ENCODE measurements at regions not wholly inside any gene's neighbourhood (a gene's known extent, or its start where the extent isn't known, plus 50 kb on each side); places are given as distances from the start of the nearest gene placed in this dataset.

- Histone ChIP-seq H2BK5ac (ENCODE audit: low read depth, low read length) (no peak overlapping the region), H3K23me2 (ENCODE audit: low read depth, low read length) (no peaks in the 10 kb centered on the region), H2BK120ac (replicated peaks; ENCODE audit: low read depth, low read length) (no peak overlapping the region), H3K9ac (replicated peaks in 1 of 4; ENCODE audit: extremely low read depth in 1 of 4, low read depth in 3 of 4, low read length in 3 of 4) (no peak overlapping the region), H2BK12ac (ENCODE audit: low read depth, low read length) (no peak overlapping the region), H3K27ac (ENCODE audit: low read depth, low read length) (no peak overlapping the region), H3K18ac (ENCODE audit: extremely low read depth, low read length) (no peak overlapping the region), H3K79me1 (ENCODE audit: low read depth, low read length) (no peaks in the 10 kb centered on the region), H3K4ac (replicated peaks; ENCODE audit: insufficient read length, low read depth, low read length) (no peak overlapping the region), H3K79me2 (ENCODE audit: control insufficient read depth in 1 of 2, insufficient read depth in 2 of 2, low read length in 2 of 2) (no peaks in the 10 kb centered on the region), H2BK20ac (ENCODE audit: low read length) (no peak overlapping the region), H2AK5ac (ENCODE audit: low read depth, low read length) (no peak overlapping the region), H2AFZ (ENCODE audit: low read length) (no peak overlapping the region), H3K14ac (ENCODE audit: insufficient read length) (no peak overlapping the region), H2BK15ac (ENCODE audit: low read length) (no peak overlapping the region), H3K27me3 (replicated peaks in 1 of 4; ENCODE audit: control insufficient read depth in 3 of 4, extremely low read depth in 1 of 4, insufficient read depth in 3 of 4, low read length in 3 of 4) (no peaks in the 10 kb centered on the region), H3K23ac (ENCODE audit: insufficient read length) (no peak overlapping the region), H4K8ac (ENCODE audit: extremely low read depth, insufficient read depth, low read length) (no peak overlapping the region), H3K36me3 (ENCODE audit: control insufficient read depth in 2 of 4, insufficient read depth in 4 of 4, low read length in 3 of 4) (no peaks in the 10 kb centered on the region), H4K5ac (ENCODE audit: insufficient read length, low read depth, low read length) (no peak overlapping the region), H3K9me3 (ENCODE audit: insufficient read depth in 2 of 2, low read depth in 1 of 2, low read length in 1 of 2) (no peaks in the 10 kb centered on the region), H3K4me3 (ENCODE audit: extremely low read depth in 1 of 4, insufficient read depth in 2 of 4, low read depth in 3 of 4, low read length in 4 of 4) (no peak overlapping the region), H3K4me2 (ENCODE audit: insufficient read depth in 1 of 2, low read depth in 2 of 2, low read length in 2 of 2) (no peak overlapping the region), H4K20me1 (replicated peaks in 1 of 2; ENCODE audit: control insufficient read depth in 1 of 2, insufficient read depth in 2 of 2, low read length in 2 of 2) (no peaks in the 10 kb centered on the region), H4K91ac (replicated peaks; ENCODE audit: insufficient read length, low read length) (no peak overlapping the region), H3K4me1 (replicated peaks in 1 of 4; ENCODE audit: control insufficient read depth in 3 of 4, insufficient read depth in 4 of 4, low read length in 3 of 4) (no peaks in the 10 kb centered on the region), H3K56ac (replicated peaks; ENCODE audit: insufficient read length, low read depth, low read length) (no peak overlapping the region)
- DNase-seq (ENCODE audit: low read depth in 1 of 2, low spot score in 2 of 2) (no peak), FAIRE-seq (no peak)
- CTCF ChIA-PET (ENCODE audit: partially characterized antibody) = no interaction called here
- 87% methylated on average over 8 of the region's 8 CpGs; no CpG with 5 or more reads in 1 of the 2 experiments for WGBS, 2 experiments (ENCODE audit: extremely low coverage in 1 of 2, insufficient coverage in 1 of 2, insufficient read length in 1 of 2, insufficient replicate concordance in 2 of 2, low coverage in 1 of 2, low lambda C conversion rate in 2 of 2, missing lambda C conversion rate in 1 of 2)
- TF ChIP-seq CHD2 (IDR thresholded peaks at IDR 0.05; ENCODE audit: low read length) (no peak), FOSL1 (IDR thresholded peaks at IDR 0.05; ENCODE audit: insufficient read depth, low read depth, low read length) (no peak), GTF2F1 (IDR thresholded peaks at IDR 0.05; ENCODE audit: borderline replicate concordance, low read depth, low read length) (no peak), CBX8 (IDR thresholded peaks at IDR 0.05; ENCODE audit: borderline replicate concordance, low read depth, low read length) (no peak), RFX5 (IDR thresholded peaks at IDR 0.05; ENCODE audit: borderline replicate concordance, low read depth, low read length) (no peak), ZNF274 (IDR thresholded peaks at IDR 0.05; ENCODE audit: borderline replicate concordance, extremely low read depth, low read length) (no peak), HDAC2 (IDR thresholded peaks at IDR 0.05; ENCODE audit: borderline replicate concordance in 1 of 2, low read depth in 2 of 2, low read length in 2 of 2) (no peak), ASH2L (IDR thresholded peaks at IDR 0.05; ENCODE audit: low read length) (no peak), KDM4A (IDR thresholded peaks at IDR 0.05; ENCODE audit: low read depth, low read length, severe bottlenecking) (no peak), MAX (IDR thresholded peaks at IDR 0.05) (no peak), TEAD4 (IDR thresholded peaks at IDR 0.05; ENCODE audit: low read depth, low read length) (no peak), MAFK (IDR thresholded peaks at IDR 0.05; ENCODE audit: low read depth, low read length) (no peak), NANOG (IDR thresholded peaks at IDR 0.05; ENCODE audit: insufficient read depth, low read depth, low read length, poor library complexity, severe bottlenecking) (no peak), JUND (IDR thresholded peaks at IDR 0.05; ENCODE audit: low read length) (no peak)
- POLR2A ChIA-PET (ENCODE audit: partially characterized antibody) = no interaction called here
These were observed 358.2 kb downstream of the MTRR start for GRCh38 chr5:8227112-8227511.

Measured in H1 (cell line).